Transverse colon (tissue), 4 donors: ENCODE measurements at regions not wholly inside any gene's neighbourhood (a gene's known extent, or its start where the extent isn't known, plus 50 kb on each side); places are given as distances from the start of the nearest gene placed in this dataset.
A peak's percentile ranks its signal among the peaks of the same experiment; 100 is the strongest.
"Not testable (repeated sequence)": the region's sequence is repeated elsewhere in the genome, so short reads cannot be mapped to it uniquely, and the experiment has no call there.

ENCODE experiments used
- DNase-seq: peaks from one replicate; pipeline ENCODE4 v3.0.0-alpha.2; 2019
- H3K27ac ChIP-seq, 4 donors: fragments of 200-600 bp; sonication (generic); 2 replicates each; pipeline ENCODE4 v1.5.1; 2016 to 2018; ENCODE audit warnings: inconsistent platforms in 4 of 4
- H3K27me3 ChIP-seq: fragments of 200-600 bp; sonication (generic); 2 replicates; pipeline ENCODE4 v1.5.1; 2017; ENCODE audit warnings: inconsistent platforms
- H3K36me3 ChIP-seq, 4 donors: fragments of 200-600 bp; sonication (generic); 2 replicates each; pipeline ENCODE4 v1.5.1; 2017 to 2019; ENCODE audit warnings: inconsistent platforms in 4 of 4
- H3K4me1 ChIP-seq, 4 donors: fragments of 200-600 bp; sonication (generic); 2 replicates each; pipeline ENCODE4 v1.5.1; 2017 to 2020; ENCODE audit warnings: inconsistent platforms in 4 of 4
- H3K4me3 ChIP-seq, 4 donors: fragments of 200-600 bp; sonication (generic); 1 replicate in 1 of 4; 2 replicates in 3 of 4; pipeline versions ENCODE4 v1.5.1 to v1.6.1; 2017 to 2019; ENCODE audit warnings: inconsistent platforms in 4 of 4
- H3K9me3 ChIP-seq, 2 donors: fragments of 200-600 bp; sonication (generic); 2 replicates each; pipeline ENCODE4 v1.5.1; 2017 to 2019; ENCODE audit warnings: inconsistent platforms in 2 of 2
- CTCF ChIP-seq, 5 experiments: fragments of 200-600 bp in 3 of 5; fragments of 450-650 bp in 2 of 5; sonication (generic) in 3 of 5; IDR thresholded peaks; 1 replicate in 2 of 5; 2 replicates in 3 of 5; pipeline ENCODE4 v1.5.1; 2016 to 2017; ENCODE audit warnings: antibody characterized with exemption in 5 of 5, inconsistent platforms in 3 of 5, mild to moderate bottlenecking in 2 of 5, moderate library complexity in 1 of 5
- EP300 ChIP-seq: sonication (generic); formaldehyde crosslinking; IDR thresholded peaks from one replicate; pipeline ENCODE4 v1.6.1; 2017; ENCODE audit warnings: antibody characterized with exemption, low read depth
- POLR2A ChIP-seq: fragments of 450-650 bp; IDR thresholded peaks from one replicate; pipeline ENCODE4 v1.6.1; 2016; ENCODE audit warnings: antibody characterized with exemption, mild to moderate bottlenecking, moderate library complexity
- POLR2AphosphoS5 ChIP-seq, 3 donors: sonication (generic); formaldehyde crosslinking; IDR thresholded peaks; one replicate each; pipeline ENCODE4 v1.6.1; 2016; ENCODE audit warnings: antibody characterized with exemption in 3 of 3
- WGBS, 2 donors: methylation state at CpG; one replicate each; pipeline ENCODE4 v1.1.5; 2018; ENCODE audit warnings: low coverage in 1 of 2; 5-methylcytosine and 5-hydroxymethylcytosine counted together
- in situ Hi-C, 4 donors: fragments of 200-750 bp; cut with MboI; loops; one replicate each; pipeline versions ENCODE4 v1.15.0 to v1.15.1; 2017; ENCODE audit warnings: low sequenced_read_pairs in 3 of 4, low pct_ligation_motif_present in 1 of 4, low pct_unique_long_range_greater_than_20kb in 1 of 4
- intact Hi-C: fragments of 100-400 bp; cut with DNase I; formaldehyde crosslinking; loops from one replicate; pipeline ENCODE4 v1.15.1; 2023; ENCODE audit warnings: low total_unique reads

GRCh38 chr12:92237762-92238523 lies 92.3 kb upstream of the BTG1 start:
- intact Hi-C loops: no loop called here
- no peaks in the 10 kb centered on the region for H3K36me3 ChIP-seq

GRCh38 chr12:92237262-92237661 lies 91.6 kb upstream of the BTG1 start:
- TF ChIP-seq POLR2A (no peak), POLR2AphosphoS5 (IDR thresholded peaks at IDR 0.05) (no peak)
- no peak for DNase-seq
- no peaks in the 10 kb centered on the region for H3K36me3 ChIP-seq
- WGBS, 2 donors: 92 to 100% methylated on average over 1 of the region's 1 CpG
- no peak overlapping the region for H3K4me3 ChIP-seq
- intact Hi-C loops: no loop called here
- no peaks in the 10 kb centered on the region for H3K27me3 ChIP-seq
- H3K4me1 ChIP-seq: no peaks in the 10 kb centered on the region
- no peaks in the 10 kb centered on the region for H3K9me3 ChIP-seq
- in situ Hi-C loops: no loop called here
- H3K27ac ChIP-seq: no peak overlapping the region

More at GRCh38 chr12:92237762-92238523, 92.3 kb upstream of the BTG1 start:
- H3K4me3 ChIP-seq: no peak overlapping the region
- no peaks in the 10 kb centered on the region for H3K27me3 ChIP-seq
- TF ChIP-seq POLR2AphosphoS5 (IDR thresholded peaks at IDR 0.05) (no peak), POLR2A (no peak), CTCF (IDR thresholded peaks at IDR 0.05) (no peak), EP300 (no peak)
- WGBS, 2 donors: 93 to 99% methylated on average over 6 of the region's 6 CpGs
- no peak overlapping the region for H3K27ac ChIP-seq
- in situ Hi-C loops: no loop called here
- no peaks in the 10 kb centered on the region for H3K9me3 ChIP-seq
- H3K4me1 ChIP-seq: no peaks in the 10 kb centered on the region
- no peak for DNase-seq

- in situ Hi-C loops: no loop called here
- 96 to 100% methylated on average over 3 to 7 of the region's 7 CpGs for WGBS, 2 donors
- Histone ChIP-seq H3K4me1 (no peaks in the 10 kb centered on the region), H3K36me3 (no peaks in the 10 kb centered on the region), H3K4me3 (no peak overlapping the region), H3K27me3 (no peaks in the 10 kb centered on the region), H3K27ac (no peak overlapping the region), H3K9me3 (no peaks in the 10 kb centered on the region)
- TF ChIP-seq POLR2AphosphoS5 (IDR thresholded peaks at IDR 0.05): no peak
- TF ChIP-seq POLR2A: no peak
- no peak for TF ChIP-seq CTCF (IDR thresholded peaks at IDR 0.05)
- TF ChIP-seq EP300: no peak
- no peak for DNase-seq
- intact Hi-C loops: no loop called here
These were observed 90.2 kb upstream of the BTG1 start for GRCh38 chr12:92235703-92236472.

GRCh38 chr12:92234533-92234932 lies 88.9 kb upstream of the BTG1 start:
- DNase-seq: no peak
- intact Hi-C loops: no loop called here
- Histone ChIP-seq H3K36me3 (no peaks in the 10 kb centered on the region), H3K27ac (no peak overlapping the region), H3K4me1 (no peaks in the 10 kb centered on the region), H3K27me3 (no peaks in the 10 kb centered on the region), H3K9me3 (no peaks in the 10 kb centered on the region), H3K4me3 (no peak overlapping the region)
- no peak for TF ChIP-seq POLR2AphosphoS5 (IDR thresholded peaks at IDR 0.05)
- in situ Hi-C loops: no loop called here
- 89 to 100% methylated on average over 1 of the region's 1 CpG for WGBS, 2 donors

- no peak overlapping the region for H3K4me3 ChIP-seq
- H3K36me3 ChIP-seq: no peaks in the 10 kb centered on the region
- H3K27ac ChIP-seq: no peak overlapping the region
- no peaks in the 10 kb centered on the region for H3K27me3 ChIP-seq
- in situ Hi-C loops (no loop called here), intact Hi-C loops (no loop called here)
- H3K9me3 ChIP-seq: no peaks in the 10 kb centered on the region
- 69 to 70% methylated on average over 5 of the region's 5 CpGs for WGBS, 2 donors
- TF ChIP-seq CTCF (IDR thresholded peaks at IDR 0.05): no peak
- no peak for TF ChIP-seq EP300
- TF ChIP-seq POLR2AphosphoS5 (IDR thresholded peaks at IDR 0.05): no peak
- no peak for TF ChIP-seq POLR2A
- H3K4me1 ChIP-seq: no peaks in the 10 kb centered on the region
- no peak for DNase-seq
These were observed 87.8 kb upstream of the BTG1 start for GRCh38 chr12:92233346-92234015.

GRCh38 chr12:92232371-92232932 lies 86.8 kb upstream of the BTG1 start:
- H3K27me3 ChIP-seq, in situ Hi-C loops, H3K4me3 ChIP-seq, H3K36me3 ChIP-seq, DNase-seq, intact Hi-C loops, H3K9me3 ChIP-seq, H3K4me1 ChIP-seq: not testable (repeated sequence)
- WGBS, 2 donors: 85% methylated on average over 2 of the region's 2 CpGs; no CpG with 5 or more reads in 1 of the 2 donors
- H3K27ac ChIP-seq: peak overlapping the region in 1 of 4 donors; percentile 19

GRCh38 chr12:92231945-92232344 lies 86.3 kb upstream of the BTG1 start:
- in situ Hi-C loops, H3K27ac ChIP-seq, intact Hi-C loops, H3K27me3 ChIP-seq, H3K36me3 ChIP-seq, DNase-seq, H3K4me1 ChIP-seq, H3K4me3 ChIP-seq, H3K9me3 ChIP-seq: not testable (repeated sequence)
- WGBS, 2 donors: 52 to 72% methylated on average over 2 to 3 of the region's 3 CpGs
